Fibroblast of lung (primary cell): ENCODE measurements at regions not wholly inside any gene's neighbourhood (a gene's known extent, or its start where the extent isn't known, plus 50 kb on each side); places are given as distances from the start of the nearest gene placed in this dataset.

ENCODE experiments used
- DNase-seq, 2 donors: peaks; one replicate each; pipeline versions ENCODE4 v3.0.0 to v3.0.0-alpha.2; 2010; ENCODE audit warnings: low read depth in 2 of 2
- H2AFZ ChIP-seq: 2 replicates; pipeline ENCODE4 v1.5.1; 2012; ENCODE audit warnings: low read length, control low read depth, inconsistent platforms
- H3K27ac ChIP-seq: 2 replicates; pipeline ENCODE4 v1.5.1; 2011; ENCODE audit warnings: low read length, control low read depth; ENCODE audit not compliant: insufficient read depth
- H3K27me3 ChIP-seq: 2 replicates; pipeline ENCODE4 v1.5.1; 2011; ENCODE audit warnings: mild to moderate bottlenecking, low read length; ENCODE audit not compliant: control insufficient read depth, insufficient read depth
- H3K36me3 ChIP-seq: 2 replicates; pipeline ENCODE4 v1.5.1; 2011; ENCODE audit warnings: low read length; ENCODE audit not compliant: control insufficient read depth, insufficient read depth
- H3K4me1 ChIP-seq: 2 replicates; pipeline ENCODE4 v1.5.1; 2011; ENCODE audit warnings: low read length; ENCODE audit not compliant: control insufficient read depth, insufficient read depth; ENCODE audit errors: extremely low read depth
- H3K4me2 ChIP-seq: 2 replicates; pipeline ENCODE4 v1.5.1; 2011; ENCODE audit warnings: low read length, control low read depth; ENCODE audit not compliant: insufficient read depth; ENCODE audit errors: extremely low read depth
- H3K4me3 ChIP-seq, 4 experiments: fragments of 200-600 bp in 1 of 4; sonication (generic) in 1 of 4; replicated peaks in 1 of 4; 2 replicates each; pipeline ENCODE4 v1.5.1; 2011 to 2016; ENCODE audit warnings: low read length in 4 of 4, low read depth in 3 of 4, mild to moderate bottlenecking in 3 of 4, control low read depth in 2 of 4, inconsistent platforms in 1 of 4, mixed read lengths in 1 of 4; ENCODE audit not compliant: insufficient read depth in 1 of 4; ENCODE audit errors: control extremely low read depth in 1 of 4
- H3K79me2 ChIP-seq: 2 replicates; pipeline ENCODE4 v1.5.1; 2012; ENCODE audit warnings: mild to moderate bottlenecking, low read length, inconsistent platforms; ENCODE audit not compliant: control insufficient read depth, insufficient read depth
- H3K9ac ChIP-seq: 2 replicates; pipeline ENCODE4 v1.5.1; 2011; ENCODE audit warnings: mild to moderate bottlenecking, low read length, control low read depth; ENCODE audit not compliant: insufficient read depth
- H3K9me3 ChIP-seq: 2 replicates; pipeline ENCODE4 v1.5.1; 2012; ENCODE audit warnings: low read depth, low read length; ENCODE audit not compliant: control insufficient read depth, insufficient read depth
- H4K20me1 ChIP-seq: 2 replicates; pipeline ENCODE4 v1.5.1; 2011; ENCODE audit warnings: low read length; ENCODE audit not compliant: control insufficient read depth, insufficient read depth; ENCODE audit errors: extremely low read depth
- EZH2 ChIP-seq: IDR thresholded peaks from 2 replicates; pipeline ENCODE4 v1.5.1; 2012; ENCODE audit warnings: low read length, control low read depth, mild to moderate bottlenecking; ENCODE audit errors: missing control alignments
- TF ChIP-seq, protein P1 (sequence below), 2 donors: IDR thresholded peaks in 1 of 2; conservative IDR thresholded peaks in 1 of 2; 1 replicate in 1 of 2; 2 replicates in 1 of 2; pipeline ENCODE4 v1.5.1; 2011 to 2012; ENCODE audit warnings: low read length in 2 of 2, control low read depth in 1 of 2, inconsistent platforms in 1 of 2, low read depth in 1 of 2, mild to moderate bottlenecking in 1 of 2

DNA sequence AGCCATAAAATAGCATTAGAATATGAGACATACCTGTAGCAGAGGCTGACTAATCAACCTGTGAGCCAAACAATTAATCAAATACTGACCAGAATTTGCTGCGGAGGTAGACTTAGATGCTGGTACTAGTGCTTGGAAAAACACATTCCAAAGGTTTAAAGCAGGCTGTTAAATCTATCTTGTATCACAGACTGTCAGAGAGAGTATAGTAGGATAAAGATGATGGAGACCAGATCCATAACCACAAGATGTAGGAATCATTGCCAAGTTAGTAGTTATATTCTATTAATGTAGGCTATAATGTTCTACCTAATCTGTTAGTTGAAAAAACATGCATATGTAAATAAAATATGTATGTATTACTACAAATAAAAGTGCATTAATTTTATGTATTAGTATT, 726.2 kb downstream of the SLC6A15 start:
- H3K9me3 ChIP-seq: no peaks in the 10 kb centered on the region
- DNase-seq: no peak
- H3K4me2 ChIP-seq: no peak overlapping the region
- no peaks in the 10 kb centered on the region for H3K79me2 ChIP-seq
- no peak for TF ChIP-seq EZH2
- TF ChIP-seq, protein P1, sequence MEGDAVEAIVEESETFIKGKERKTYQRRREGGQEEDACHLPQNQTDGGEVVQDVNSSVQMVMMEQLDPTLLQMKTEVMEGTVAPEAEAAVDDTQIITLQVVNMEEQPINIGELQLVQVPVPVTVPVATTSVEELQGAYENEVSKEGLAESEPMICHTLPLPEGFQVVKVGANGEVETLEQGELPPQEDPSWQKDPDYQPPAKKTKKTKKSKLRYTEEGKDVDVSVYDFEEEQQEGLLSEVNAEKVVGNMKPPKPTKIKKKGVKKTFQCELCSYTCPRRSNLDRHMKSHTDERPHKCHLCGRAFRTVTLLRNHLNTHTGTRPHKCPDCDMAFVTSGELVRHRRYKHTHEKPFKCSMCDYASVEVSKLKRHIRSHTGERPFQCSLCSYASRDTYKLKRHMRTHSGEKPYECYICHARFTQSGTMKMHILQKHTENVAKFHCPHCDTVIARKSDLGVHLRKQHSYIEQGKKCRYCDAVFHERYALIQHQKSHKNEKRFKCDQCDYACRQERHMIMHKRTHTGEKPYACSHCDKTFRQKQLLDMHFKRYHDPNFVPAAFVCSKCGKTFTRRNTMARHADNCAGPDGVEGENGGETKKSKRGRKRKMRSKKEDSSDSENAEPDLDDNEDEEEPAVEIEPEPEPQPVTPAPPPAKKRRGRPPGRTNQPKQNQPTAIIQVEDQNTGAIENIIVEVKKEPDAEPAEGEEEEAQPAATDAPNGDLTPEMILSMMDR (conservative IDR thresholded peaks at IDR 0.05 in 1 of 2, IDR thresholded peaks at IDR 0.05 in 1 of 2; ENCODE audit: low read depth in 1 of 2, low read length in 2 of 2): no peak
- no peak overlapping the region for H3K27ac ChIP-seq
- H4K20me1 ChIP-seq: no peaks in the 10 kb centered on the region
- H2AFZ ChIP-seq: no peak overlapping the region
- no peaks in the 10 kb centered on the region for H3K4me1 ChIP-seq
- no peak overlapping the region for H3K4me3 ChIP-seq
- no peaks in the 10 kb centered on the region for H3K27me3 ChIP-seq
- H3K36me3 ChIP-seq: no peaks in the 10 kb centered on the region
- H3K9ac ChIP-seq: no peak overlapping the region

DNA sequence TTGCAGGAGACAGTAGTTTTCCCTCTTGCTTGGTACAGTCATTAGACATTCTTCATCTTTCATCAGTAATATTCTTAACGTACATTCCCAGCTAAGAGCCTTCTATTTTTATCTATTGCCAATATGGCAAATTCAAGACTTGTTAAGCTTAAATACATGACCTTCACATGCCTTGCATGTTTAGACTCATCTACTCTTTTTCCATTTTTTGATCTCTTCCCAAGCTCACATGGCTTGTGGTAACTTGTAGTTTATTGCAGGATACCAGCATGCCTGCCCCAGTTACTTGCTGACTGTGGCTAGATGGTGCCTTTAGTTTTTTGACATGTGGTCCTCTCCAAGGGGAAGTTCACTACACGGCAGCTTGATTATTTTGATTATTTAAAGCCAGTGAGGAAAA, 729.0 kb downstream of the SLC6A15 start:
- H3K27ac ChIP-seq: no peak overlapping the region
- no peak overlapping the region for H3K9ac ChIP-seq
- no peak overlapping the region for H2AFZ ChIP-seq
- no peak overlapping the region for H3K4me3 ChIP-seq
- TF ChIP-seq, protein P1 (conservative IDR thresholded peaks at IDR 0.05 in 1 of 2, IDR thresholded peaks at IDR 0.05 in 1 of 2; ENCODE audit: low read depth in 1 of 2, low read length in 2 of 2): no peak
- TF ChIP-seq EZH2: no peak
- H4K20me1 ChIP-seq: no peaks in the 10 kb centered on the region
- no peaks in the 10 kb centered on the region for H3K27me3 ChIP-seq
- no peaks in the 10 kb centered on the region for H3K79me2 ChIP-seq
- H3K36me3 ChIP-seq: no peaks in the 10 kb centered on the region
- H3K4me2 ChIP-seq: no peak overlapping the region
- DNase-seq: no peak
- H3K4me1 ChIP-seq: no peaks in the 10 kb centered on the region
- H3K9me3 ChIP-seq: no peaks in the 10 kb centered on the region

DNA sequence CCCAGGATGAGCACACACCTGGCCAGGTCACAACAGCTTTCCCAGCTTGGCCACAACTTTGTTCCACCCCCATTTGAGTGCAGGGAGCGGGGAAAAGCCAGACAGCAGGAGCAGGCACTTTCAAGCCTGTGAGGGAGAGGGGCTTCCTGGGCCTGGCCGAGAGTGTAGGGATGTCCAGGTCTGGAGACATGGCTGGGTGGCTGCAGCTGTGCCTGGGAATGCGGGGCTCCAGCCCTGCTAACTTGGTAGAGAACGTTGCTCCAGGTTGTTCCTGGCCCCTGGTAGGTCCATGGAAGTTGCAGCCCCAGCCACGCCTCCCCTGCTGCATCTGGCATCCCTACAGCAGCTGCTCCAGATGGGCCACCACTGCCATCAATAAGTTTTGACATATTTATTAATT, 738.5 kb downstream of the SLC6A15 start:
- H3K4me1 ChIP-seq: no peaks in the 10 kb centered on the region
- H4K20me1 ChIP-seq: no peaks in the 10 kb centered on the region
- no peaks in the 10 kb centered on the region for H3K27me3 ChIP-seq
- TF ChIP-seq, protein P1 (conservative IDR thresholded peaks at IDR 0.05 in 1 of 2, IDR thresholded peaks at IDR 0.05 in 1 of 2; ENCODE audit: low read depth in 1 of 2, low read length in 2 of 2): no peak
- TF ChIP-seq EZH2: no peak
- H3K4me3 ChIP-seq: no peak overlapping the region
- DNase-seq: no peak
- H3K36me3 ChIP-seq: no peaks in the 10 kb centered on the region
- no peak overlapping the region for H2AFZ ChIP-seq
- no peak overlapping the region for H3K27ac ChIP-seq
- H3K4me2 ChIP-seq: no peak overlapping the region
- H3K9me3 ChIP-seq: no peaks in the 10 kb centered on the region
- H3K9ac ChIP-seq: no peak overlapping the region
- no peaks in the 10 kb centered on the region for H3K79me2 ChIP-seq
